CD4-positive, CD25-positive, alpha-beta regulatory T cell (primary cell): ENCODE measurements at regions not wholly inside any gene's neighbourhood (a gene's known extent, or its start where the extent isn't known, plus 50 kb on each side); places are given as distances from the start of the nearest gene placed in this dataset.

Experiments
- ATAC-seq, 2 donors: fragments of 150-1000 bp; cut with Tn5 transposase; one replicate each; pipeline ENCODE4 v1.10.0; 2021; ENCODE audit warnings: low read depth in 2 of 2, moderate number of reproducible peaks in 2 of 2, moderate library complexity in 1 of 2
- DNase-seq, 3 donors: peaks; one replicate each; pipeline versions ENCODE4 v3.0.0 to v3.0.0-alpha.2; 2012 to 2022; ENCODE audit warnings: mixed read lengths in 1 of 3
- H3K27ac ChIP-seq: one replicate; pipeline ENCODE4 v1.7.0; 2013; ENCODE audit warnings: mild to moderate bottlenecking, low read length; ENCODE audit not compliant: insufficient read depth, poor library complexity, severe bottlenecking
- H3K27me3 ChIP-seq: one replicate; pipeline ENCODE4 v1.7.0; 2013; ENCODE audit warnings: low read length; ENCODE audit not compliant: control insufficient read depth, insufficient read depth
- H3K36me3 ChIP-seq: one replicate; pipeline ENCODE4 v1.7.0; 2013; ENCODE audit warnings: mild to moderate bottlenecking, low read length, moderate library complexity; ENCODE audit not compliant: control insufficient read depth, insufficient read depth
- H3K4me1 ChIP-seq: 2 replicates; pipeline ENCODE4 v1.7.0; 2013; ENCODE audit warnings: mild to moderate bottlenecking, low read length; ENCODE audit not compliant: insufficient read depth, control insufficient read depth, poor library complexity, severe bottlenecking
- H3K4me3 ChIP-seq: one replicate; pipeline ENCODE4 v1.7.0; 2013; ENCODE audit warnings: low read depth, mild to moderate bottlenecking, low read length, moderate library complexity
- H3K9me3 ChIP-seq, 2 experiments: 1 replicate in 1 of 2; 2 replicates in 1 of 2; pipeline ENCODE4 v1.7.0; 2013; ENCODE audit warnings: low read length in 2 of 2, mild to moderate bottlenecking in 1 of 2, moderate library complexity in 1 of 2; ENCODE audit not compliant: control insufficient read depth in 2 of 2
- H3K27ac Mint-ChIP-seq, 3 donors: one replicate each; pipeline ENCODE4 v1.8.0; 2020 to 2022; ENCODE audit warnings: mild to moderate bottlenecking in 3 of 3, mixed read lengths in 3 of 3, moderate library complexity in 2 of 3
- H3K27me3 Mint-ChIP-seq: one replicate; pipeline ENCODE4 v1.8.0; 2022; ENCODE audit warnings: mild to moderate bottlenecking, mixed read lengths
- H3K36me3 Mint-ChIP-seq: one replicate; pipeline ENCODE4 v1.8.0; 2020; ENCODE audit warnings: mixed read lengths
- H3K4me1 Mint-ChIP-seq, 4 donors: one replicate each; pipeline ENCODE4 v1.8.0; 2020 to 2022; ENCODE audit warnings: mixed read lengths in 4 of 4, mild to moderate bottlenecking in 1 of 4
- H3K4me3 Mint-ChIP-seq, 4 donors: one replicate each; pipeline ENCODE4 v1.8.0; 2020 to 2022; ENCODE audit warnings: mild to moderate bottlenecking in 4 of 4, mixed read lengths in 4 of 4, moderate library complexity in 3 of 4
- H3K9me3 Mint-ChIP-seq, 7 donors: one replicate each; pipeline ENCODE4 v1.8.0; 2020 to 2022; ENCODE audit warnings: mixed read lengths in 7 of 7, mild to moderate bottlenecking in 3 of 7, moderate library complexity in 2 of 7

DNA sequence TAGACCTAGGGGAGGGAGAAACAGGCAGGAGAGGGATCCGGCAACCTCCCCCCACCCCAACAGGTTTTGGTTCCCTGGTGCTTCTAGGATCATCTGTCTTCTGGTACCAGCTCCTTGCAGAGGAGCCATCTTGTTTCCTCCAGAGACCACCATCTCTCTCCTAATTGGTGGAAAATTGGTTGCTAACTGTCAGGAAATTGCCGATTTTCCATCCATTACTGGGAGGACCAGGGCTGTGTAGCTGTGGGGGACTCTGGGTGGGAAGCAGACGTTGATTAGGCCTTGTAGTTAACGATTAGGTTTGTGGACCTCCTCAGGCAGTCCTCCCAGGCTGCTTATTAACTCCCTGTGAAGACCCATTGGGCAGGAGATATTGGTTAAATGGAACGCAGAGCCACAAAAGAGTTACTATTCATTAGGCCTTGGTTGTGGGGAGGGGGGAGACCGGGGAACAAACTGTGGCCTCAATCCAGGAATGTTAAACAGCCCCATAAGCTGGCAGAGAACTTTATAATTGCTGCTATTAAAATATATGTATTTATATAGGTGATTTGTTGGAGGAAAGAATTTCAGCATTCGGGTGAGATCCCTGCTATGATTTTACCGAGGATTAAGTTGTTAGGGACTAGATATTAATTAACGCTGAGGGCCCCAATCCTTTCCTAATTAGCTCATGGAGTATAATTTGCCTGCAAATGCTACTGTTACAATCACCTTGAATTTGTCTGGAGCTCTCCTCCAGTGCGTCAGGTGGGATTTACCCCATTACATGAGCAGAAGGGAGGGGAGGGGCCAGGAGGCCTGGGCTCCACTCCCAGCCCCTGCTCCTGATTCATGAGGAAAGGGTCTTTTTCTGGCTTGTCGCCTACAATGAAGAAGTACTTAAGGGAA is 61.2 kb upstream of the TRABD2B start:
- no peaks in the 10 kb centered on the region for H3K4me1 ChIP-seq
- no peaks in the 10 kb centered on the region for H3K27me3 ChIP-seq
- H3K36me3 ChIP-seq: no peaks in the 10 kb centered on the region
- no peaks in the 10 kb centered on the region for H3K4me1 Mint-ChIP-seq
- peaks cover 4% of the 10 kb centered on the region for H3K27me3 Mint-ChIP-seq
- no peak overlapping the region for H3K4me3 Mint-ChIP-seq
- H3K27ac Mint-ChIP-seq: no peak overlapping the region
- DNase-seq (no peak), ATAC-seq (no peak)
- H3K4me3 ChIP-seq: no peak overlapping the region
- no peak overlapping the region for H3K27ac ChIP-seq
- no peaks in the 10 kb centered on the region for H3K36me3 Mint-ChIP-seq
- no peaks in the 10 kb centered on the region for H3K9me3 ChIP-seq
- no peaks in the 10 kb centered on the region for H3K9me3 Mint-ChIP-seq

DNA sequence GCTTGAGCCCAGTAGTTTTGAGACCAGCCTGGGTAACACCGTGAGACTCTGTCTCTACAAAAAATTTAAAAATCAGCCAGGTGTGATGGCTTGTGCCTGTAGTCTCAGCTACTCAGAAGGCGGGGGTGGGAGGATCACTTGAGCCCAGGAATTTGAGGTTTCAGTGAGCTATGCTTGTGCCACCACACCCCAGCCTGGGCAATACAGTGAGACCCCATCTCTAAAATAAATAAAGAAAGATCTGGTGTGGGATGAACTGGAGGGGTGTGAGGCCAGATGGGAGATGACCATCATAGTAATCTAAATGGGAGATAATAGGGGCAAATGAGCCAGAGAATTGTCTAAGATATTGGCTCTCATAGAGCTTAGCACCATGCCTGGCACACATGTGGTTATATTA is 60.1 kb upstream of the TRABD2B start:
- no peaks in the 10 kb centered on the region for H3K4me1 ChIP-seq
- H3K27me3 ChIP-seq: no peaks in the 10 kb centered on the region
- H3K27ac ChIP-seq: no peak overlapping the region
- H3K9me3 ChIP-seq: no peaks in the 10 kb centered on the region
- H3K27me3 Mint-ChIP-seq: peaks cover 4% of the 10 kb centered on the region
- no peak overlapping the region for H3K27ac Mint-ChIP-seq
- no peaks in the 10 kb centered on the region for H3K4me1 Mint-ChIP-seq
- ATAC-seq (no peak), DNase-seq (no peak)
- no peaks in the 10 kb centered on the region for H3K36me3 ChIP-seq
- H3K36me3 Mint-ChIP-seq: no peaks in the 10 kb centered on the region
- no peak overlapping the region for H3K4me3 Mint-ChIP-seq
- no peaks in the 10 kb centered on the region for H3K9me3 Mint-ChIP-seq
- H3K4me3 ChIP-seq: no peak overlapping the region

DNA sequence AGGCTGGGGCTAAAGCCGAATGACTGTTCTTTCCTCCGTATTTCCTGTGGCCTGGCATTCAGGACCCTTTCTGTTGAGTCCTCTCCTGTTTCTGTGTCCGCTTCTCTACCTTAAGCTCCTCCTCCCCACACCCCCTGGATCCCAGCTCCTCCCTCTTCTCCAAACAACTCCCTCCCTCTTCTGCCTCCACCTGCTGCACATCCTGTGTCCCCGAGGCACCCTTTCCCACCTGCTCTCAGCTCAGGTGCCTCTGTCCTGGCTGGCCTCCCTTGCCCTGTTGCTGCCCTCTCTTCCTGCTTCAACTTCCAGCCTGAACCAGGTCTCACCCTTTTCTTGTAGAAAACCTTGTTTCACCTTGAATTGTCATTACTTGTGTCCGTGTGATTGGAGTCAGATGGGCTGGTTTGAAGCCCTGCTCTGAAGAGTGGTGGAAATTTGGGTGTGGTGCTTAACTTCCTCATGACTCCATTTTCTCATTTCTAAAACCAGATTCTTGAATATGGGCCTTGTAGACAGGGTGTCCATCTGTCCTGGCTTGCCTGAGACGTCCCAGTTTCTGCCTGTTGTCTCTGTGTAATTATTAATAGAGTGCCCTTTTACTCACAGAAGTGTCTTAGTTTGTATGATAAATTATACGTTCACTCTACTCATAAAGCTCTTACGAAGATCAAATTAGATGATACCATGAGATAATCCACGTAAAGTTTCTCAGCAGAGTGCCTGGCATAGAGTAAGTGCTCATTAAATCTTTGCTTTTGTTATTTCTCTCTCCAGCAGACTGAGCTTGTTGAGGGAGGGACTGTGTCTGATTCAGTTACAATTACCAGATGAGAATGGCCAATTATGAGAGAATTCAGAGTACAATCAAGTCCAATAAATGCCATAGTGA is 58.9 kb upstream of the TRABD2B start:
- H3K9me3 ChIP-seq: no peaks in the 10 kb centered on the region
- no peaks in the 10 kb centered on the region for H3K36me3 Mint-ChIP-seq
- H3K4me3 ChIP-seq: no peak overlapping the region
- no peaks in the 10 kb centered on the region for H3K4me1 Mint-ChIP-seq
- H3K27me3 ChIP-seq: no peaks in the 10 kb centered on the region
- no peak overlapping the region for H3K27ac ChIP-seq
- no peaks in the 10 kb centered on the region for H3K36me3 ChIP-seq
- H3K27me3 Mint-ChIP-seq: peaks cover 4% of the 10 kb centered on the region
- no peak overlapping the region for H3K4me3 Mint-ChIP-seq
- no peak for ATAC-seq
- no peak for DNase-seq
- H3K4me1 ChIP-seq: no peaks in the 10 kb centered on the region
- H3K27ac Mint-ChIP-seq: no peak overlapping the region
- no peaks in the 10 kb centered on the region for H3K9me3 Mint-ChIP-seq

DNA sequence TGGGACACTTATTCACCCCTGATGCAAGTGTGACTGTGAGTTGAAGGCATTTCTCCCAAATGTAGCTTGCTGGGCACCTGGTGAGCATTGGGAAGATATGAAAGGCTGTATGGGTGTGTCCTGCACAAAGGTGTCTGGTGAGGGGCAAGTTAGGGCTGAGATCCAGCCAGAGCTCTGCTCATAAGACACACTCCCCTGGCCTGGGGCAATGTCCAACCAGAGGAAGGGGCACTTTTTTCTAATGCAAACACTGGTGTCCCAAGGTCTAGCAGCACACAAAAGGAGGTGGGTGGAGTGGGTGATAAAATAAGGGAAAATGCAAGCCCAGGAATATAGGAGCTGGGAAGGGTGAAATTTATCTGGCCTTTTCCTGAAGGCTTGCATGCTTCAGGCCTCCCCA is 57.0 kb upstream of the TRABD2B start:
- Histone ChIP-seq H3K4me3 (no peak overlapping the region), H3K9me3 (no peaks in the 10 kb centered on the region), H3K27me3 (no peaks in the 10 kb centered on the region), H3K36me3 (no peaks in the 10 kb centered on the region), H3K4me1 (no peaks in the 10 kb centered on the region), H3K27ac (no peak overlapping the region)
- Mint-ChIP-seq H3K4me3 (no peak overlapping the region), H3K9me3 (no peaks in the 10 kb centered on the region), H3K4me1 (no peaks in the 10 kb centered on the region), H3K27me3 (peaks cover 16% of the 10 kb centered on the region), H3K36me3 (no peaks in the 10 kb centered on the region), H3K27ac (no peak overlapping the region)
- DNase-seq (no peak), ATAC-seq (no peak)

DNA sequence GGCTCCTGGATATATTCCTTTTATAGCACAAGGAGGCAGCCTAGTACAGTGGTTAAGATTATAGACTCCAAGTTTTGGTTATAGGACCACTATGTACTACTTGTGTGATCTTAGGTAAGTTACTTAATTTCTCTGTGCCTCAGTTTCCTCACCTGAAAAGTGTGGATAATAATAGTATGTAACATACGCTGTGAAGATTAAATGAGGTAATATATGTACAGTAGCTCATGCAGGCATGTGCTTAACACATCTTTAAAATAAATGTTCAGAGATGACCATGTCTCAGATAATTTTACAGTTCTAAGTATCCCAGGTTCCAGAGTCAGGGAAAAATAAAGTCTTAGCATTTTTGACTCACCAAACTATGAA is 55.7 kb upstream of the TRABD2B start:
- Histone ChIP-seq H3K27me3 (no peaks in the 10 kb centered on the region), H3K27ac (no peak overlapping the region), H3K4me1 (no peaks in the 10 kb centered on the region), H3K4me3 (no peak overlapping the region), H3K36me3 (no peaks in the 10 kb centered on the region), H3K9me3 (no peaks in the 10 kb centered on the region)
- Mint-ChIP-seq H3K36me3 (no peaks in the 10 kb centered on the region), H3K4me3 (no peak overlapping the region), H3K27ac (no peak overlapping the region), H3K9me3 (no peaks in the 10 kb centered on the region), H3K27me3 (peaks cover 16% of the 10 kb centered on the region), H3K4me1 (no peaks in the 10 kb centered on the region)
- DNase-seq (no peak), ATAC-seq (no peak)

DNA sequence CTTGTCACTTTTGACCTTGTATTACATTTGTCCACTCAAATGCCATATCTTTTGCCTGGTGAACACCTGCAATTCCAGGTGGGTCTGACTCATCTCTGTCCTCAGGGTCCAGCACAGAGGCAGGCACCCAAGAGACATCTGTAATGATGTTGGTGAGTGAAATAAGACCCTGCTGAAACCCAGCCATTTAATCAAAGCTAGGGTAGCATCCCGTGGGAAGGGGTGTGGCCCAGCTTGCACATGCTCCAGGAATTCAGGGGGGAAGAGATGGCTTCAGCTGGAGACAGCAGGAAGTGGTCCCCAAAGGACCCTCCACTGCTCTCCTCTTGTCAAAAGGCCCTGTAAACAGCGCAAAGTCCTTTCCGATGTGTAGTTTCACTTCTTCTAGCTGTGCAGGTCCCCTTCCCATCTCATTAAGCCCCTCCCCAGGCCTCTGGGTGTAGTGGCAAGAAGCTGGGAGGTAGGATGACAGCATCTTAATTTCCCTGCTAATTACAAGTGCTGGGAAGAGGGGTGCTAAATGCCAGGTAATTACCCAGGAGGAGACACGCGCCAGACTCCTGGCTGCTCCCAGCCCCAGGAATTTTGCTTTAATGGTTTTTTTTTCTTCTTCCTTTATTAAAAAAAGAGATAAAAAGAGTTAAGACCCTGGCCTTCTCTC is 54.4 kb upstream of the TRABD2B start:
- H3K27ac Mint-ChIP-seq: no peak overlapping the region
- ATAC-seq (no peak), DNase-seq (no peak)
- no peaks in the 10 kb centered on the region for H3K27me3 ChIP-seq
- no peaks in the 10 kb centered on the region for H3K36me3 ChIP-seq
- H3K27ac ChIP-seq: no peak overlapping the region
- H3K36me3 Mint-ChIP-seq: no peaks in the 10 kb centered on the region
- H3K4me1 Mint-ChIP-seq: no peaks in the 10 kb centered on the region
- no peak overlapping the region for H3K4me3 ChIP-seq
- no peaks in the 10 kb centered on the region for H3K9me3 ChIP-seq
- H3K27me3 Mint-ChIP-seq: peaks cover 12% of the 10 kb centered on the region
- no peak overlapping the region for H3K4me3 Mint-ChIP-seq
- no peaks in the 10 kb centered on the region for H3K9me3 Mint-ChIP-seq
- no peaks in the 10 kb centered on the region for H3K4me1 ChIP-seq

DNA sequence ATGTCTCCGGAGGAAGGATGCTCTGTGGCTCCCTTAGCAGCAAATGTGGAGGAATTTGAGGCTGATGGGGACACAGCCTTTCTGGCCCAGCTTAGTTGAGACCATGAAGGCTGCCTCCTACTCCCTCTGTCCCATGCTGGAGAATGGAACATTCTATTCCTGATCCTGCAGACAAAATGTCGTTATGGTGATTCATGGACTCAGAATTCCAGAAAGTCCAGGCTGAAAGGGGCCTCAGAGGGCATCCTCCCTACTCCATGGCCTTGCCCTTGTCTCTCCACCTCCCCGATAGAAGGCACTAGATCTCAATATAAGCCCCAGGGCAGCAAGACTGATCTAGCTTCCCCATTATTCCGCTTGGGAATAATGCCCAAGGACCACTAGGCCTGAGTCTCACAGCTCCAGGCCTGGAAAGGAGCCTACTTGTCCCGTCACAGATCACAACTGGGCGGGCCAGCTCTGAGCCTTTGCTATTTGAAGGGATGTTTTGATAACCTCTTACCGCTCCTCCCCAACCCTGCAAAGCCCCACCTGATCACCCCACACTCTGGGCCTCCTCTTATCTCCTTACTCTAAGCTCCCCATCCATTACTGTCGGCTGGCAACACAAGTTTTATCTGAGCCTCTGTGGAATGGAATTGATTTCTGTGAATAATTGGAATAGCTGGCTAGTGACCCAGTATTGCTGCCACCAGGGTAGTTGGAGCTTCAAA is 52.8 kb upstream of the TRABD2B start:
- no peaks in the 10 kb centered on the region for H3K27me3 ChIP-seq
- Mint-ChIP-seq H3K27ac (no peak overlapping the region), H3K36me3 (no peaks in the 10 kb centered on the region), H3K27me3 (peaks cover 12% of the 10 kb centered on the region), H3K4me1 (no peaks in the 10 kb centered on the region), H3K4me3 (no peak overlapping the region), H3K9me3 (no peaks in the 10 kb centered on the region)
- DNase-seq: no peak
- H3K9me3 ChIP-seq: no peaks in the 10 kb centered on the region
- ATAC-seq: no peak
- no peak overlapping the region for H3K4me3 ChIP-seq
- no peaks in the 10 kb centered on the region for H3K4me1 ChIP-seq
- H3K27ac ChIP-seq: no peak overlapping the region
- no peaks in the 10 kb centered on the region for H3K36me3 ChIP-seq
